Mesodermal cell (in vitro differentiated cells): ENCODE measurements at regions not wholly inside any gene's neighbourhood (a gene's known extent, or its start where the extent isn't known, plus 50 kb on each side); places are given as distances from the start of the nearest gene placed in this dataset.

Experiments
- H3K27ac ChIP-seq: 2 replicates; pipeline ENCODE4 v1.7.0; 2013; ENCODE audit warnings: mild to moderate bottlenecking, low read depth, low read length, moderate library complexity; ENCODE audit not compliant: severe bottlenecking
- H3K36me3 ChIP-seq: 2 replicates; pipeline ENCODE4 v1.7.1; 2013; ENCODE audit warnings: mild to moderate bottlenecking, low read length, moderate library complexity; ENCODE audit not compliant: control insufficient read depth, insufficient read depth
- H3K4me1 ChIP-seq: one replicate; pipeline ENCODE4 v1.7.1; 2013; ENCODE audit warnings: mild to moderate bottlenecking, low read length; ENCODE audit not compliant: insufficient read depth, control insufficient read depth, poor library complexity, severe bottlenecking
- H3K4me3 ChIP-seq: 2 replicates; pipeline ENCODE4 v1.7.0; 2013; ENCODE audit warnings: low read length, control low read depth, mild to moderate bottlenecking; ENCODE audit not compliant: insufficient read depth, poor library complexity, severe bottlenecking; ENCODE audit errors: extremely low read depth
- H3K9me3 ChIP-seq: 2 replicates; pipeline ENCODE4 v1.7.1; 2013; ENCODE audit warnings: mild to moderate bottlenecking, low read length, moderate library complexity; ENCODE audit not compliant: control insufficient read depth
- WGBS, 2 experiments: methylation state at CpG; one replicate each; pipeline ENCODE4 v1.1.5; 2013; ENCODE audit warnings: missing lambda C conversion rate in 2 of 2; ENCODE audit not compliant: insufficient coverage in 2 of 2; 5-methylcytosine and 5-hydroxymethylcytosine counted together

GRCh38 chr4:53932796-53933610 lies 131.4 kb downstream of the CHIC2 start:
- Histone ChIP-seq H3K9me3 (no peaks in the 10 kb centered on the region), H3K27ac (no peak overlapping the region), H3K4me1 (peaks cover 8% of the 10 kb centered on the region), H3K36me3 (no peaks in the 10 kb centered on the region), H3K4me3 (no peak overlapping the region)
- 93 to 97% methylated on average over 4 to 5 of the region's 7 CpGs for WGBS, 2 experiments

DNA sequence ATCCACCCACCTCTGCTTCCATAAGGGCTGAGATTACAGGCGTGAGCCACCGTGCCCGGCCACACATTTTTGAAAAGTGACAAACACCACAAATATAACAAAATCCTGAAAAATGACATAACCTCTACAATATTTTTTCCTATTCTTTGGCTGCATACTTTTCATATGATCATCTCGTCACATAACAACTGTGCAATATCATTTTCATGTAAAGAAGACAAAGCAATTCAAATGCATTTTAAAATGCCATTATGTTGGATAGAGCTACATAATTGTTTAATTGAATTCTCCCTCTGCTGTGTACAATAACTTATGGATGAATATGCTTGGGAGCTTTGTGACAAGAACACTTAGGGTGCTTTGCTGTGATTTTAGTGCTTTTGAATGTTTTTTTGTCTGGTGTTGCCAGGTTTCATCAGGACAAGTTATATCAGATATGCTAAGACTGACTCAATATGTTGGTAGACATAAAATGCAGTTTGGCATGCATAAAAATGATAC lies 132.9 kb downstream of the CHIC2 start:
- no peaks in the 10 kb centered on the region for H3K4me1 ChIP-seq

GRCh38 chr4:53929955-53930798 lies 134.2 kb downstream of the CHIC2 start:
- WGBS, 2 experiments: 36 to 46% methylated on average over 2 to 5 of the region's 8 CpGs
- Histone ChIP-seq H3K36me3 (no peaks in the 10 kb centered on the region), H3K4me3 (no peak overlapping the region), H3K9me3 (no peaks in the 10 kb centered on the region), H3K27ac (peak overlapping the region; percentile 75), H3K4me1 (no peaks in the 10 kb centered on the region)

More for the DNA sequence above, 132.9 kb downstream of the CHIC2 start:
- H3K4me3 ChIP-seq: no peak overlapping the region
- H3K9me3 ChIP-seq: no peaks in the 10 kb centered on the region
- H3K27ac ChIP-seq: no peak overlapping the region
- WGBS, 2 experiments: 90 to 100% methylated on average over 3 to 4 of the region's 4 CpGs
- no peaks in the 10 kb centered on the region for H3K36me3 ChIP-seq

- H3K4me3 ChIP-seq: no peak overlapping the region
- 40 to 86% methylated on average over 1 of the region's 4 CpGs for WGBS, 2 experiments
Measured at GRCh38 chr4:53929311-53929710, 135.1 kb downstream of the CHIC2 start.

GRCh38 chr4:53928825-53929224 lies 135.6 kb downstream of the CHIC2 start:
- H3K27ac ChIP-seq: no peak overlapping the region
- no peak overlapping the region for H3K4me3 ChIP-seq
- H3K4me1 ChIP-seq: no peaks in the 10 kb centered on the region
- no peaks in the 10 kb centered on the region for H3K36me3 ChIP-seq
- H3K9me3 ChIP-seq: no peaks in the 10 kb centered on the region

More at GRCh38 chr4:53929311-53929710, 135.1 kb downstream of the CHIC2 start:
- Histone ChIP-seq H3K27ac (peak overlapping the region; percentile 75), H3K4me1 (no peaks in the 10 kb centered on the region), H3K36me3 (no peaks in the 10 kb centered on the region), H3K9me3 (no peaks in the 10 kb centered on the region)

- WGBS, 2 experiments: 100% methylated on average over 1 to 2 of the region's 2 CpGs
- H3K36me3 ChIP-seq: no peaks in the 10 kb centered on the region
- no peak overlapping the region for H3K27ac ChIP-seq
- H3K9me3 ChIP-seq: no peaks in the 10 kb centered on the region
- no peak overlapping the region for H3K4me3 ChIP-seq
- peaks cover under 1% of the 10 kb centered on the region for H3K4me1 ChIP-seq
Measured at GRCh38 chr4:53925050-53925605, 139.3 kb downstream of the CHIC2 start.

DNA sequence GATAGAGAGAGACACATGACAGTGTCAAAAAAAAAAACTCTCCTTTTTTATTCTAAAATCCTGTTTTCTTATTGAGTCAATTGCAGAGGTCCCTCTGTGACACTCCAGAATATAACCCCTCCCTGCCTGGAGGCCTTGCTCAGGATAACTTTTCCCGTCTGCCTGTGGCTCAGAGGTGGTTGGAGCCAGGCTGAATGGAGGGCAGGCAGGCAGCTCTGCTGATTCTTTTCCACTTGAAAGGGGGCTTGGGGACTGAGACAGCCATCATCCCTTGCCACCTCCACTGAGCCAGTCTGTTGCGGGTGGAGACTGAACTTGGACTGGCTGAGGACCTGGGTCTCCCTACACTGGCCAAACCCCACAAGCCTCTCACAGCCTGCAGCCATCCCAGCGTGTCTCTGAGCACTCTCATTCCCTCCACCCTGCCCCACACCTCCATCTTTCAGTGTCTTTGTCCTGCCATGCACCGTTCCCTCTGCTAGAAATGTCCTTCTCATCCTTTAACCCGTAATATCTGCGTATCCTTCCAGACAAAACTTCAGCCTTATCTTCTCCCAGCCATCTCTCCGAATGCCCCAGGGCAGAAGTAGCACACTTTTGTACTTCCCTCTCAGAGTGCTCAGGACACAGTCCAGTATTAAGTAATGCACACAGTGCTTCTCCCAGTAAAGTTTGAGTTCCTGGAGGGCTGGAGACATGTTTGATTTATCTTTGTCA lies 139.9 kb downstream of the CHIC2 start:
- Histone ChIP-seq H3K9me3 (no peaks in the 10 kb centered on the region), H3K36me3 (no peaks in the 10 kb centered on the region), H3K4me1 (peaks cover 6% of the 10 kb centered on the region), H3K4me3 (no peak overlapping the region), H3K27ac (no peak overlapping the region)
- 62 to 76% methylated on average over 5 of the region's 7 CpGs for WGBS, 2 experiments

- Histone ChIP-seq H3K27ac (no peak overlapping the region), H3K36me3 (no peaks in the 10 kb centered on the region)
- 86 to 92% methylated on average over 1 to 2 of the region's 5 CpGs for WGBS, 2 experiments
Measured at GRCh38 chr4:53923921-53924320, 140.5 kb downstream of the CHIC2 start.

DNA sequence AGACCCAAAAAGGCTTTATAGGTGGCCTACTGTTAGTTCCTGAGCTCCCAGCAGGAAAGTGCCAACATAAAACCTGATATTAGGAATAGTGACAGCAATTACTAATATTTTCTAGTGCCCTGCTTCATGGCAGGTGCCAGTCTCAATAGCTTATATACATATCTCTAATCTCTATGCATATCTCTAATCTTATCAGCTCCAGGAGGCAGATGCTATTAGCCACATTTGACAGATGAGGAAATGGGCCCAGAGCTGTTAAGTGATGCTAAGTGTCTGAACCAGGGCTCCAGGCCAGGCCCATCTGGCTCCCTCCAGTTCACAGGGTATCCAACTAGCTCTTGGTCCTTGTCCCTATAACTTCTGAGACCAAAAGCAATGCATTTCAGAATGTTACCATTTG lies 142.5 kb downstream of the CHIC2 start:
- Histone ChIP-seq H3K27ac (no peak overlapping the region), H3K4me1 (peaks cover 15% of the 10 kb centered on the region), H3K36me3 (no peaks in the 10 kb centered on the region), H3K9me3 (no peaks in the 10 kb centered on the region), H3K4me3 (no peak overlapping the region)

More at GRCh38 chr4:53923921-53924320, 140.5 kb downstream of the CHIC2 start:
- Histone ChIP-seq H3K4me1 (peaks cover 8% of the 10 kb centered on the region), H3K9me3 (no peaks in the 10 kb centered on the region), H3K4me3 (no peak overlapping the region)

GRCh38 chr4:53920883-53921282 lies 143.5 kb downstream of the CHIC2 start:
- H3K36me3 ChIP-seq: no peaks in the 10 kb centered on the region
- H3K4me1 ChIP-seq: peaks cover 22% of the 10 kb centered on the region
- no peak overlapping the region for H3K27ac ChIP-seq
- WGBS, 2 experiments: 86 to 98% methylated on average over 2 to 4 of the region's 4 CpGs
- H3K9me3 ChIP-seq: no peaks in the 10 kb centered on the region
- H3K4me3 ChIP-seq: no peak overlapping the region
